Glomerular endothelial cell (primary cell): ENCODE measurements at regions not wholly inside any gene's neighbourhood (a gene's known extent, or its start where the extent isn't known, plus 50 kb on each side); places are given as distances from the start of the nearest gene placed in this dataset.
"Not testable (repeated sequence)": the region's sequence is repeated elsewhere in the genome, so short reads cannot be mapped to it uniquely, and the experiment has no call there.

Experiments used
- DNase-seq: peaks from one replicate; pipeline ENCODE4 v3.0.0-alpha.2; 2011; ENCODE audit warnings: low read depth, low spot score; ENCODE audit errors: extremely low read depth

DNA sequence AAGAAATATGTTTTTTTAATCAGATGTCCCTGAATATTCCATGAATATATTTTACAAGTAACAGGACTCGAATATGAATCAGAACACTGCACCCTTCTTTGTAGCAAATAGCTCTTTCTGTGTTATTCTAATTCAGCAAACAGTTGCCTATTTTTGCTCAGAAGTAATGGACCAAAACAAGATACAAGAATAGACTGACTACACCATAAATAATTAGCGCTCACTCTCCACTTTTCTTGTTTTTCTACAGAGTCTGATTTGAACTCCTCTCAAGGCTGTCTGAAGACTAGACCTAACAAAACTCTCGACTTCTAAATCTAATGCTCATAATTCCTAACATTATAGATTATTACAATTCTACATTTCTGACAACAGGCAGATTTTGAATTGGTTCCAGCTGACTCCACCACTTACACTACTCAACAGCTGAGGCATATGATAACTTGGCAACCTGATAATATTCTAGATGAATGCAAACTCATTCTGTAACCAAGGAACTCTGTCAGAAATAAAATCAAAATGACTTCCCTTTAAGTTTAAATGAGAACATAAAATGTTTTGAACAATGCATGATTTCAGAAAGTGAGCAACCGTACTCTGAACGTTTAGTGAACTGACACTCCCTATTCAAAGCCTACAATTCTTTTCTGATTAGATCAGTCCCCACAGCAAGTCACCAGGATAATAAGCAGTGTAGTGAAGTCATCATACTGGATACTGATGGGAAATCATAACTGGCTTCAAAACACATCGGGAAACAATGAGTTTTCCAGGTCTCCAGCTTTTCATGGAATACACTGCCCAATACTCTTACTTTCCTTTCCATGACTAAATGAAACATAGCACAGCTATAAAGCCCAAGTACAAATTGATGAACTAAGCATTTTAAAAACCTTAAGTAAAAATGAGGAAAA is 114.2 kb upstream of the BEND6 start:
- peak; percentile 68 for DNase-seq

DNA sequence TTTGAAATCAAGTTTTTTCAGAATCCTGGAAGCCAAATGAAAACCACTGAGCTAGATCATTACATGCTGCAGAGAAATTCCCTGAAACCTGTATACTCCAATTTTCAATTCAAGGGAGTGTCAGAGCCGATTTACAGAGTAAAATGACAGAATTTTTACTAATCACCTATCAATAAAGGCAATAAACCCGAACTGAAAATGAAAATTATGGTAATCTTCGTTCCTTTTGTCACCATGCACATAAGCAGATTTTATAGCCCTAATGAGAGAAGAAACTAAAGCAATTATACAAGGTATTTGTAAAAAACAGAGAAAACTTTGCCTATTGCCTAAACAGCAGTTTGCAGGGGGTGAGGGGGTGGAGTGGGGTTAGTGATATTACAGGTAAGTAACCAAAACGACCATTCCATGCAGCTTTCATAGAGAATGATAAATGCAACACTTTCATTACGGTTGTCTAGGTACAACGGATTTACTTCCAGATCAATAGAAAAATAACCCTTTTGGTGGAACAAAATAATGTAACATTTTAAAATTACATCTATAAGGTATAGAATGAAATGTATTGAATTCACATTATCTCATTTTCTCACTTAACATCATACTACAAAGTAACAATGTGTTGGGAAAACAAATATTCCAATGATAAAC is 115.2 kb upstream of the BEND6 start:
- DNase-seq = no peak

DNA sequence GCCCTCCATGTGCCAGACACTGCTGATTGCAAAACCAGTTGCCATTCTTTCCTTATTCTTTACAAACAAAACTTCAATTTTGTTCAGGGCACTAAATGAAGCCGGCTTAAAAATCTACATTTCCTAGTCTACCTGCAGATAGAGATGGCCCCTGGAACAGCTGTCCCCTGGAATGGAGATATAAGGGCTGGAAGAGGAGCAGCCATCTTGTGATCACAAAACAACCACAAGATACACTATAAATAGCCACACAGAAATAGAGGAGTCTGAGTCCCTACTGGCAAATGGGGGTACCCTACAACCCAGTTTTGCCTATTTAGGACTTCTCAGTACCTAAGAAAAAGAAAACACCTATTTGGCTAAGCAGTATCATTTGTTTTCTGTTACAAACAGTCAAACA is 115.9 kb upstream of the BEND6 start:
- DNase-seq = no peak

DNA sequence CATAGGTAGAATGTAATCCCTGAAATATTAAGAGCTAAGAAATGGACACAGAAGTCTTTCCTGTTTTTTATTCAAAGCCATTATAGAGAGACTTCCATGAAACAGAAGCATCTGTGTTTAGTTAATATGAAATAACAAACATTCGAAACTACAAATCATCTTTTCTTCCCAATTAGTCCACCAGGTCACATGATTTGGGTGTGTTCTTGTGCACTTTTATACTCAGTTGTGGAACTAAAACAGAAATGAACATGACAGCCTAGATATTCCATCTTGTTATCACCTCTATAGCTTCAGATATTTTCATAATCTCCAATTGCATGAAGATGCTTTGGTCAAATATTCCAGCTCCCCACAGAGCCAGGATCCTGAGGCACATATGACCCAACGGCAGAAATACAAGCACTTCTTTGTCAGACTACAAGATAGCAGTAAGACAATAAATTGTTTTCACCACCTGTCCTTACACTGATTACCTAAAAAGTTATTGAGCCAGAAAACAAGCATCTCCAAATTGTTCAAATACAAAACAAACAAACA is 116.8 kb upstream of the BEND6 start:
- DNase-seq = no peak

DNA sequence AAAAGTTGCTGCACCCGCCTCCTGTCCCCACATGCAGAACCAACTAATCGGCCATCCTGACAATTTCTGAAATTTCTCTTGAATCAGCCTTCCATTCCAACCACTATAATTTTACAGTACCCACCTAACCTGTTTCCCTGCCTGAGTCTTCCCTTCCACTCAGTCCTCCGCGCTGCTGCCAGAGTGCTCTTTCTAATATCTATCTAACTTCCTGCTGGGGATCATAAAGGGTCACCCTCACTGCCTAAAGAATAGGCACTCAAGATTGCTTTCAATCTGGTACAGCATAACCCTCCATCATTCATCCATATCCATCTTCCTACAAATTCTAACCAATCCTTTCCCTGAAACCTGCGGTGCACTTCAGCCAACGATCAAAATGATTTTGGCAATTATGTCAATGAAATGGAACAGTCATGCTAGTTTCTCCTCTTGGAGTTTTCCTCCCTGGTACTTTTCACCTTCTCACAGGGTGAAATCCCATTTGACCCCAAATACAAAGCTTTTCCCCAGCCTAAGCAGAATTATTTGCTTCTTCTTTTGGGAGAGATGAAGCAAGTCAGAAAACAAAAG is 117.5 kb upstream of the BEND6 start:
- DNase-seq = no peak

DNA sequence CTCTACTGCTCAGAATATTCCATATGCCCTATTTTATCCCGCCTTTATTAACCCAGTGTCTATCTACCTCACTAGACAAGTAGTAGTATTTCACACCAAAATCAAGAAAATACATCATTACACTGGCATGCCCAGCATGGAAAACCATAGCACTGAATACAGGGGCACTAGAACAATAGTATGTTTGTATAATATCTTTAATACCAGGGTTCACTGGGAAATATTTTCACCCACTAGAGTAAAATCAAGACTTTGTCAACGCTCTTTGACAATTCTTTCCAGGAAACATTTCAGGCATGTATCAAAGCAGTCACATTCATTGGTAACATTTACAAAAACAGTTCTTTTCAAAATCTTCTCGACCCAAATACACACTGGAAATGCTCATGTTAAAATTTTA is 119.3 kb upstream of the BEND6 start:
- no peak for DNase-seq

DNA sequence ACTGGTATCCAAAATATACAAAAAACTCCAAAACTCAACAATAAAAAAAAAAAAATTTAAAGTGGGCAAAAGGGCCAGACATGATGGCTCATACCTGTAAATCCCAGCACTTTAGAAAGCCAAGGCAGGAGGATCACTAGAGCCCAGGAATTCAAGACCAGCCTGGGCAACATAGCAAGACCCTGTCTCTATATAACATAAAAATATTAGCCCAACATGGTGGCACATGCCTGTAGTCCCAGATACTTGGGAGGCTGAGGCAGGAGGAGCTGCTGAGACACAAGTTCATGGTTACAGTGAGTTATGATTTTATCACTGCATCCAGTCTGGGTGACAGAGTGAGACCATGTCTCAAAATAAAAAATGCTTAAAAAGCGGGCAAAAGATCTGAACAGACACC is 121.0 kb upstream of the BEND6 start:
- DNase-seq = no peak

DNA sequence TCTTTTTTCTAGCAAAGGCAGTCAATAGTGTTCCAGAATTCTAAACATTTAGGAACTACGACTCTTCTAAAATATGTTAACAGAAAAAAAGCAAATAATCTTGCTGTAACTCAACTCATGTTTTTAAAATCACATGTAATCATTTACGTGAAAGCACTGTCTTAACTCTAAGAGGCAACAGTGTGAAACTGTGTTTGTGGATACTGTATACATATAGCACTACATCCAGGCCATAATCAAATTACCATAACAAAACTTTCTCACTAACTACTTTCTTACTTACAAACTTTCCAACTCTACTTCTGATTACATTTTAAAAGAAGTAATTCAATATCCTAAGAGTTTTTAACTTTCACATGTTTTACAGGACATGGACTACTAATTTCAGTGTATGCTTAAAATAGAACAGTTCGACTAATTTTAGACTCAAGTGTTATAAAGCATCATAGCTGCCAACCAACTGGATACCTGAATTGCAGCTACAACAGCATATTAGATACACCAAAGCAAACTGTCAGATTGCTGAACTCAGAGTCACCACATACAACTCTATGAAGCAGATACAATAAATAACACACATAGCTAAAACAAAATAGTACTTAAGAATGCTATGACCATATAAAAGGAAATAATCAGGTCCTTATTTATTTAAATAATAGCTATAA is 121.6 kb upstream of the BEND6 start:
- no peak for DNase-seq

DNA sequence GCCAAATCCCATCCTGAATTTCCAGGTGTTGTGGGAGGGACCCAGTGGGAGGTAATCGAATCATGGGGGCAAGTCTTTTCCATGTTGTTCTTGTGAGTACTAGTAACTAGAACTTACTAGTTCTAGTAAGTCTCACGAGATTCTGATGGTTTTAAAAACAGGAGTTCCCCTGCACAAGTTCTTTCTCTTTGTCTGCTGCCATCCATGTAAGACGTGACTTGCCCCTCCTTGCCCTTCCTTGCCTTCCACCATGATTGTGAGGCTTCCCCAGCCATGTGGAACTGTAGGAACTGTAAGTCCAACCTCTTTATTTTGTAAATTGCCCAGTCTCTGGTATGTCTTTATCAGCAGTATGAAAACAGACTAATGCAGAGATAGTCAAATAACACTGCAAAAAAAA is 122.7 kb upstream of the BEND6 start:
- DNase-seq = no peak

DNA sequence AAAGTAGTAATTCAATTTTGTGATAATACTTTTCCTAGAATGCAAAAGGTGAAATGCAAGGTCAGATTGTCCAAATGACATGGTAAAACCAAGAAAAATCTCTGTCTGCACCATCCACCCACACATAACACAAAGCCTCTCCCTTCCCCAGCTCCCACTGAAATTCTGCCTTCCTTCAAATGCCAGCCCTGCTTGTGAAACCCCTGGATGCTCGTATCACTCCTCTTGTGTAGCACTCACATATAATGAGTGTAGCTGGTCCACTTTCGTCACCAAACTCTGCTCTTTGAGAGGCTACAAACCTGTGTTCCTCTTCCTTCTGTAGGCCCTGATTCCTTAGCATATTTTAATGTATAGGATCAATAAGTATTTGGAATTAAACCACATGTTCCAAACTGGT is 123.6 kb upstream of the BEND6 start:
- DNase-seq = no peak

DNA sequence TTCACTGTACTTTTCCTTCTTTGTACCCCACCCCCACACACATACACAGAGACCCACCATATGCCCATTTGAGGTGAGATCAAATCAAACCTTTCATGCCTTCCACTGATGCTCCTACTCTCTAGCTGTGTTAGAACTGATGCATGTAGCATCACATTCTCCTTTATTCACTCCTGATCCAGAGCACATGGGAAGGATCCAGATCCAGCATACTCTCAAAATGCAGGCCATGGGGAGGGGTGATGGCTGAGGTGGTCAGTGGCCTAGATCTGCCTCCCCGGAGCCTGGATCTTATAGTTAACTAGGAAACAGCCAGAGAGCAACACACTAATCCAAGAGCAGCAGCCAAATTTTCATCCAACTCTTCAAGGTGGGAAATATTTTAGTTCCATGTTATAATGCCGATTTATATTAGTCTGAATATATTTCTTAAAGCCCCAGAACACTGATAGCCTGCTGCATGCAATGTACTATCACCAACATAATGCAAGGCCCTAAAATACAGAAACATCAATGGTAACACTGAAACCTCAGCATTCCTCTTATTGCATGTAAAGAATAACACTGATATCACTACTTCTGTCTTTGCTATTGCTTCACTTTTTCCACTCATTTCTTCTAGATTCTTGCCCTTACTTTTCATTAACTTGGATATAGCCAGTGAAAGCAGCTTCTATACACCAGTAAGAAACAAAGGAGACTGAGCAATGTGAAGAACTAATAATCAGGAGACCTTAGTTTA is 126.8 kb upstream of the BEND6 start:
- no peak for DNase-seq

DNA sequence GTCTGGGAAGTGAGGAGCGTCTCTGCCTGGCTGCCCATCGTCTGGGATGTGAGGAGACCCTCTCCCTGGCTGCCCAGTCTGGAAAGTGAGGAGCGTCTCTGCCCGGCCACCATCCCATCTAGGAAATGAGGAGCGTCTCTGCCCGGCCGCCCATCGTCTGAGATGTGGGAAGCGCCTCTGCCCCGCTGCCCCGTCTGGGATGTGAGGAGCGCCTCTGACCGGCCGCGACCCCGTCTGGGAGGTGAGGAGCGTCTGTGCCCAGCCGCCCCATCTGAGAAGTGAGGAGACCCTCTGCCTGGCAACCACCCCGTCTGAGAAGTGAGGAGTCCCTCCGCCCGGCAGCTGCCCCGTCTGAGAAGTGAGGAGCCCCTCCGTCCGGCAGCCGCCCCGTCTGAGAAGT is 130.5 kb upstream of the BEND6 start:
- not testable (repeated sequence) for DNase-seq

DNA sequence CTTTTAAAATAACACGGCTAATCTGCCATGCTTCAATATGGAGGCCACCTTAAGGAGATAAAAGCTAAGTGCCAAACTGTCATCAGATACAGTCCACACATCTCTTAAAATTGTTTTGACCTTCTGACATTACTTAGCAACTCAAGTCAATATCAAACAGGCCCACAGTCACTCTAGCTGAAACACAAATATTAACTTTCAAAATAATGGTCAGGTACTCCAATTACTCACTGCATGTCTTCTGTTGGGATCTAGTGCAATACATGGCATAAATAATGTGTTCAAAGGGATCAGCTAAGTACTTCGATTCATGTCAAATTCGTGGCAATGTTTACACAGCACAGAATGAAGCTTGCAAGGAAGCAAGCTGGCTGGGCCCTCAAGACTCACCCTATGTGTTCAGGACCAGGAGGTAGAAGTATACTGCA is 133.9 kb upstream of the BEND6 start:
- no peak for DNase-seq

DNA sequence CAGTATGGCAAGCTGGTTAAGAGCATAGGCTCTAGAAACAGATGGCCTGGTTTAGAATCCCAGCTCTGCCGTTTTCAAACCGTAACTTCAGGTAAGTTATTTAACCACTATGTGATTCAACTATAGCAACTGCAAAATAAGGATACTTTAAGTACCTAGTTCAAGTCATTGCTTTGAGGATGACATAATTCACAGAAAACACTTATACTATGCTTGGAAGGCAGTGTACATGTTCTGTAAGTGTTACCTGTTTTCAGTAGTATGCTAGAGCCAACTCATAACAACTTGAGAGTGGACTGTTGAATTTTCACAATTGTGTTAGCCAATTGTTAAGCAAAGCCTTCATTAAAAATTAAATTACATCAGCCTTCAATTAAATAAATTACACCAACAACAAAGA is 134.8 kb upstream of the BEND6 start:
- no peak for DNase-seq

DNA sequence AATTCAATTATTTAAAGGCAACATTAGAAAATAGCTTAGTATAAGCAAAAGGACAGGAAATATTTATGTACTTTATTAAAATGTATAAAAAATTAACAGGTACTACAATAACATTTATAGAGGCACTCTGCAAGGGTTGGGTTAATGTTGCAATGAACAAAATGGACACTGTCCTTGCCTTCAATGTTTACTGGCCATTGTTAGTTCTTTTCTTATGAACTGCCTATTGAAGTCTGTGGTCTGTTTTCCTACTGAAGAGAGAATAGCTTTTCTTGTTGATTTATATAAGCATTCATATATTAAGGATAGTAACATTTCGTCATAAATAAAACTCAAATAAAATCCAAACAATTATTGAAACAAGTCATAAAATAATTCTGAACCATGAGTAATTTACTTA is 135.3 kb upstream of the BEND6 start:
- DNase-seq = no peak

DNA sequence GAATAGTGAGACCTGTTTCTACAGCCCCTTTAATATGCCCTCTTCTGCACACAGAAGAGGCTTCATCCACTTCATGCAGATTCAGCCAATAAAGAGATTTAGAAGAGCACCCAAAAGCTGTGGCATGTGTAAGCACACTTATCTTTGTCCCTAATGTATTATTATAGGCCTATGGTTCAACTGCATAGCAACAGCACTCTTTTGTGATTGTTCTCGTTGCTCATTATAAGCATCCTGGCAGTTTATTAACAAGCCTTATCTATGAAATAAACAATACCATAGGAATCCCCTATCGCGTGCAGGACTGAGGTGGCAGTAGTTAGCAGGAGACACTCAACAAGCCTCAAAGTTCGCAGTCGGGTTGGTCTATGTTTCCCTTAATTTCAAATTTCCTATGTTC is 138.5 kb upstream of the BEND6 start:
- DNase-seq = no peak

DNA sequence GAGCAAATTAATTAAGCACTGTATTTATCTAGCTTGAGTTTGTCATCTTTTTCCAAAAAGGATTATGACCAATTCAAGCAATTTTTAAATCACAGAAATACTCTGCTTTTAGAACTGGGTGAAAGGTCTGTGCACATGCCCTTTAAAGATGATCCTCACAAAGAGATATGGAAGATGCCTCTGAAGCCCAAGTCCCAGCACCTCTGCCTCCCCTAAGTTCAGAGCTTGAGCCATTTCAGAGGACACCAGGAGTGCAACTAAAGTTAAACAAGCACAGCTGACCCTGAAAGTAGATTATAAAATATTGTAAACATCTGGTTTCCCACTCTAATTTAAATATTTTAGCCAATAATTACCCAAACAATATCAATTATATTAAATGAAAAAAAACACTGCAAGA is 139.5 kb upstream of the BEND6 start:
- DNase-seq = no peak

DNA sequence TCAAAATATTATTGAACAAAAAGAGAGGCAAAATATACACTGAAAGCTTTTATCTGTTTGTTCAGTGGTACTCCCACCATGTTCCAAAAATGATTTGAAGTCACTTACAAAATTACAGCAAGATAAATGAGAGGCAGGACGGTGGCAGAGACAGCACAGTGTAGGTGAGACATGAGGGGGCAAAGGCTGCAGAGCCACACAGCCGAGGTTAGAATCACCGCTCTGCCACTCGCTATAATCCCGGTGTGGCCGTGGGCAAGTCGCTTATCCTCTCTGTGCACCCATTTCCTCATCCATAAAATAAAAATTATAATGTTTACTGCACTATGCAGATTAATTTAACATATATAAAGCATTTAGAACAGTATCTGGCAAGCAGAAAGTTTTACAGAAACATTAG is 140.1 kb upstream of the BEND6 start:
- DNase-seq = no peak

DNA sequence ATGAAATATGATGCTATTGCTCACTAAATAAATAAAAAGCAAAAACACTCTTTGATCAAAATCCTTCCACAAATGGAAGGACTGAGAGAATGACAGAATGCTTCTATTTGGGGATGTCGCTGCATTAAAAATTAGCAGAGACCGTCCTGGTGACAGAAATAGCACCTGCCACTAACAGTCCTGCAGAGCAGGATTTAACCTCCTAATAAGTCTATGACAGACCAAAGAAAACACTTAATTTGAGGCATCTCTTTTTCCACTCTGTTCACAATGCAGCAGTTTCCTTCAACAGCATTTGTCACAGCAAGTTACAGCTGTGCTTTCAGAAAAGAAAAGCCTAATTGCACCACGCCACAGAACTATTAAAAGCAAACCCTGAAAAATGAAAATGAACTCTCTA is 140.6 kb upstream of the BEND6 start:
- no peak for DNase-seq

DNA sequence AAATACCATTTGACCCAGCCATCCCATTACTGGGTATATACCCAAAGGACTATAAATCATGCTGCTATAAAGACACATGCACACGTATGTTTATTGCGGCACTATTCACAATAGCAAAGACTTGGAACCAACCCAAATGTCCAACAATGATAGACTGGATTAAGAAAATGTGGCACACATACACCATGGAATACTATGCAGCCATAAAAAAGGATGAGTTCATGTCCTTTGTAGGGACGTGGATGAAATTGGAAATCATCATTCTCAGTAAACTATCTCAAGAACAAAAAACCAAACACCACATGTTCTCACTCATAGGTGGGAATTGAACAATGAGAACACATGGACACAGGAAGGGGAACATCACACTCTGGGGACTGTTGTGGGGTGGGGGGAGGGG is 142.1 kb upstream of the BEND6 start:
- DNase-seq = not testable (repeated sequence)
